Neural cell (in vitro differentiated cells): ENCODE measurements at regions not wholly inside any gene's neighbourhood (a gene's known extent, or its start where the extent isn't known, plus 50 kb on each side); places are given as distances from the start of the nearest gene placed in this dataset.

ENCODE experiments used
- CTCF ChIP-seq: fragments of 450-650 bp; IDR thresholded peaks from 2 replicates; pipeline ENCODE4 v1.5.1; 2014; ENCODE audit warnings: antibody characterized with exemption, mild to moderate bottlenecking, moderate library complexity; ENCODE audit not compliant: poor library complexity, severe bottlenecking
- EZH2 ChIP-seq: fragments of 200-600, 300-800 bp; shearing (Covaris generic), sonication (generic); IDR thresholded peaks from 2 replicates; pipeline ENCODE4 v1.6.1; 2014; ENCODE audit warnings: antibody characterized with exemption, low read length, borderline replicate concordance, mild to moderate bottlenecking; ENCODE audit not compliant: insufficient read depth, poor library complexity, severe bottlenecking
- MXI1 ChIP-seq: fragments of 450-650 bp; conservative IDR thresholded peaks from 2 replicates; pipeline ENCODE4 v1.6.1; 2014; ENCODE audit warnings: antibody characterized with exemption, mild to moderate bottlenecking; ENCODE audit not compliant: poor library complexity, severe bottlenecking
- REST ChIP-seq: IDR thresholded peaks from 2 replicates; pipeline ENCODE4 v1.6.1; 2012; ENCODE audit warnings: borderline replicate concordance
- TAF1 ChIP-seq: IDR thresholded peaks from 2 replicates; pipeline ENCODE4 v1.6.1; 2012; ENCODE audit warnings: low read depth

GRCh38 chr4:127211650-127212560 is 420.9 kb upstream of the INTU start:
- no peak for TF ChIP-seq TAF1
- TF ChIP-seq CTCF, result no peak
- no peak for TF ChIP-seq EZH2
- no peak for TF ChIP-seq MXI1
- TF ChIP-seq REST, result no peak
